ENCODE measurements at regions not wholly inside any gene's neighbourhood (a gene's known extent, or its start where the extent isn't known, plus 50 kb on each side); places are given as distances from the start of the nearest gene placed in this dataset.

DNA sequence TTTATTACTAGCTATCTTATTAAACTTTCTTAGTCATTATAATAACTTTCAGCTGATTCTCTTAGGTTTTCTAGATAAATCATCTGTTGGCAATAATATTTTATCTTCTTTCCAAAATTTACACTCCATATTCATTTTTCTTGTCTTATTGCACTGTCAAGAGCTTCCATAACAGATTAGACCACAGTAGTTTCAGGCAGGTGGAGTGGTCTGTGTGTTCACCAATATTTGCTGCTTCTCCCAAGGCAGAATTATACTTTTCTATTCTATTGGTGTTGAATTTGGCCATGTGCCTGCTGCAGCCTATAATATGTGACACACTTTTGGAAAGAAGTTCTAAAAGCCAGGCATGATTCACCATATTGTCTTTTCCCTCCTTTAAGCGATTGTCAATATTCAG, 422.8 kb downstream of the GATA3 start:
- H2AFZ ChIP-seq (ENCODE audit: low read depth, low read length, severe bottlenecking): no peak overlapping the region
- no peak for TF ChIP-seq EZH2phosphoT487 (conservative IDR thresholded peaks at IDR 0.05; ENCODE audit: low read length)

DNA sequence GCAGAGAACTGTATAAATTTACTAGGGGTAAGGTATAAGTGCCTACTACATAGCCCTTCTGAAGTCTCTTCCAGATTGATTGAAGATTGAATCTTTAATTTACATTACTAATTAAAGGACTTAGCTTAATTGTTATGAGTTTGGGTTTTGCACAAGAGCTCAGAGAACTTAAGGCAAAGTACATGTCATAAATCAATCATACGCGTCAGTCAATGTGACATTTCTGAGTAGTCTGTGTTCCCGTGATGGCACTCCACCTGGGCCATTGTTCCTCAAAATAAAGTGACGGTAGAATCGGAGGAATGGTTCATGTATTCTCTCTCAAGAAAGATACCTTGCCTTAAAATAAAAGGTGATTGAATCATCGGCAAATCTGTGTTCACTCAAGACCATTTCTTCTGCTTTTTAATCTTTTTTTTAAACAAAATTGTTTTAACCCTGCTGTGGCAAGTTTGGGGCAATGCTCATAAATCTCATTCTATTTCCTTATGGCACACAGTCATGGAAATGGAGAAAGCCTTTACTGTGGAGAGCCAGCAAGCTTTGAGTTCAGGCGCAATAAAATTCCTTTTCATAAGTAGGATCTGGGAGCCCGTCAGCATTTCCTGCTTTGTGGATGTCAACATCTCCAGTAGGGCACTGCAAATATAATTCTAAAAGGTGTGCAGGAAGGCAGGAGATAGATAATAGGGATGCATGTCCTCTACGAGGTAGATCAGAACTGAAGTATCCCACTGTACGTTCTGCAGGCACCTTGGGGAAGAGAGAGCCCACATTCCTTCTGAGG, 427.4 kb downstream of the GATA3 start:
- no peaks in the 10 kb centered on the region for H3F3A ChIP-seq (ENCODE audit: insufficient read depth)
- no peak overlapping the region for H2AFZ ChIP-seq (ENCODE audit: low read depth, low read length, severe bottlenecking)
- H3K4me2 ChIP-seq (ENCODE audit: low read depth, low read length, poor library complexity, severe bottlenecking): no peak overlapping the region
- no peak overlapping the region for H3K9ac ChIP-seq (ENCODE audit: low read length)
- no peaks in the 10 kb centered on the region for H3K36me3 ChIP-seq (ENCODE audit: low read length)
- H4K20me1 ChIP-seq (ENCODE audit: low read depth, low read length): no peaks in the 10 kb centered on the region
- H3K9me3 ChIP-seq (ENCODE audit: insufficient read depth, low read length): no peaks in the 10 kb centered on the region
- no peak overlapping the region for H3K27ac ChIP-seq (ENCODE audit: low read depth, low read length)
- H3K27me3 ChIP-seq (ENCODE audit: low read length): no peaks in the 10 kb centered on the region
- TF ChIP-seq, protein P1, sequence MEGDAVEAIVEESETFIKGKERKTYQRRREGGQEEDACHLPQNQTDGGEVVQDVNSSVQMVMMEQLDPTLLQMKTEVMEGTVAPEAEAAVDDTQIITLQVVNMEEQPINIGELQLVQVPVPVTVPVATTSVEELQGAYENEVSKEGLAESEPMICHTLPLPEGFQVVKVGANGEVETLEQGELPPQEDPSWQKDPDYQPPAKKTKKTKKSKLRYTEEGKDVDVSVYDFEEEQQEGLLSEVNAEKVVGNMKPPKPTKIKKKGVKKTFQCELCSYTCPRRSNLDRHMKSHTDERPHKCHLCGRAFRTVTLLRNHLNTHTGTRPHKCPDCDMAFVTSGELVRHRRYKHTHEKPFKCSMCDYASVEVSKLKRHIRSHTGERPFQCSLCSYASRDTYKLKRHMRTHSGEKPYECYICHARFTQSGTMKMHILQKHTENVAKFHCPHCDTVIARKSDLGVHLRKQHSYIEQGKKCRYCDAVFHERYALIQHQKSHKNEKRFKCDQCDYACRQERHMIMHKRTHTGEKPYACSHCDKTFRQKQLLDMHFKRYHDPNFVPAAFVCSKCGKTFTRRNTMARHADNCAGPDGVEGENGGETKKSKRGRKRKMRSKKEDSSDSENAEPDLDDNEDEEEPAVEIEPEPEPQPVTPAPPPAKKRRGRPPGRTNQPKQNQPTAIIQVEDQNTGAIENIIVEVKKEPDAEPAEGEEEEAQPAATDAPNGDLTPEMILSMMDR (IDR thresholded peaks at IDR 0.05; ENCODE audit: insufficient read depth, low read length, poor library complexity, severe bottlenecking): no peak
- no peak for TF ChIP-seq EZH2phosphoT487 (conservative IDR thresholded peaks at IDR 0.05; ENCODE audit: low read length)
- H3K9me2 ChIP-seq (replicated peaks; ENCODE audit: insufficient read depth, low read length): no peaks in the 10 kb centered on the region
- H3K79me2 ChIP-seq (ENCODE audit: insufficient read depth, low read length): no peaks in the 10 kb centered on the region
- H3K4me3 ChIP-seq (ENCODE audit: insufficient read depth, low read length, poor library complexity, severe bottlenecking): no peak overlapping the region

More for the DNA sequence above, 422.8 kb downstream of the GATA3 start:
- H3K27ac ChIP-seq (ENCODE audit: low read depth, low read length): no peak overlapping the region
- H3K4me2 ChIP-seq (ENCODE audit: low read depth, low read length, poor library complexity, severe bottlenecking): no peak overlapping the region
- H3K36me3 ChIP-seq (ENCODE audit: low read length): no peaks in the 10 kb centered on the region
- no peaks in the 10 kb centered on the region for H3K9me2 ChIP-seq (replicated peaks; ENCODE audit: insufficient read depth, low read length)
- H3F3A ChIP-seq (ENCODE audit: insufficient read depth): no peaks in the 10 kb centered on the region
- no peaks in the 10 kb centered on the region for H3K9me3 ChIP-seq (ENCODE audit: insufficient read depth, low read length)
- no peaks in the 10 kb centered on the region for H4K20me1 ChIP-seq (ENCODE audit: low read depth, low read length)
- no peaks in the 10 kb centered on the region for H3K79me2 ChIP-seq (ENCODE audit: insufficient read depth, low read length)
- H3K4me3 ChIP-seq (ENCODE audit: insufficient read depth, low read length, poor library complexity, severe bottlenecking): no peak overlapping the region
- no peak overlapping the region for H3K9ac ChIP-seq (ENCODE audit: low read length)
- H3K27me3 ChIP-seq (ENCODE audit: low read length): no peaks in the 10 kb centered on the region

DNA sequence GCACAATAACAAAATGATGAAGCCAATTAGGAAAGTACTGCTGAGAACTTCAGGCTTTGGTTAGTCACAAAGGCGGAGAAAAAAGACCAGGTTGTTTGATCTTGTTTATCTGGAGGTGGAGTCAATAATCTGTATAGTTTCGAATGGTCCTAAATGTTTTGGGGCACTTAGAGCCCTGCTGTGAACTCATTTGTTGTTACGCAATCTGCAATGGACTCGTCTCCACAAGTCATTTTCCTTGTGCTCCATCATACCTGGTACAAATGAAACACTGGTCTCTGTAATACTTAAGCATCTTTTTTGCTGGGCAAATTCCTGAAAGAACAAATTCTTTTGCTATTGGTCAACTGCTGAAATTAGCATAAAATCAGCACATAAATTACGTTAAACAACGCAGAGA, 430.5 kb downstream of the GATA3 start:
- Histone ChIP-seq H3K27me3 (ENCODE audit: low read length) (no peaks in the 10 kb centered on the region), H3K79me2 (ENCODE audit: insufficient read depth, low read length) (no peaks in the 10 kb centered on the region), H3K9ac (ENCODE audit: low read length) (no peak overlapping the region), H3K9me3 (ENCODE audit: insufficient read depth, low read length) (no peaks in the 10 kb centered on the region), H3F3A (ENCODE audit: insufficient read depth) (no peaks in the 10 kb centered on the region), H4K20me1 (ENCODE audit: low read depth, low read length) (no peaks in the 10 kb centered on the region), H3K4me2 (ENCODE audit: low read depth, low read length, poor library complexity, severe bottlenecking) (no peak overlapping the region), H2AFZ (ENCODE audit: low read depth, low read length, severe bottlenecking) (no peak overlapping the region), H3K27ac (ENCODE audit: low read depth, low read length) (no peak overlapping the region), H3K4me3 (ENCODE audit: insufficient read depth, low read length, poor library complexity, severe bottlenecking) (no peak overlapping the region), H3K9me2 (replicated peaks; ENCODE audit: insufficient read depth, low read length) (no peaks in the 10 kb centered on the region), H3K36me3 (ENCODE audit: low read length) (no peaks in the 10 kb centered on the region)
- TF ChIP-seq, protein P1 (IDR thresholded peaks at IDR 0.05; ENCODE audit: insufficient read depth, low read length, poor library complexity, severe bottlenecking): no peak
- TF ChIP-seq EZH2phosphoT487 (conservative IDR thresholded peaks at IDR 0.05; ENCODE audit: low read length): no peak

DNA sequence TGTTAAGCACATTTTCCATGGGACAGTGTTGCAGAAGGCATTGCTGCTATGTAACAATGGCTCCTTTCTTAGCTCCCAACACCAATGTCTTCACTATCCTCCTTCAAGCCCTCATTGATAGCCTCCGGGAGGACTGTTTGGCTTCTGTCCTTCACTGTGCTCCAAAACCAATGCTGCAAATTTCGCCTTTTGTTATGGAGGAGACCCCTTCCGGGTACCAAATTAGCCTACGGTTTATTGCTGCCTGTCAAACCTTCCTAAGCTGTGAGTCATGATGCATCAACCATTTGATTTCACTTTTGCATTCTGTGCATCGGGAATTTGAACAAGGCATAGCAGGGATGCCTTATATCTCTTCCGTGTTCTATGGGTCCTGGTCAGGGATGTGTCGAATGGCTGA, 432.9 kb downstream of the GATA3 start:
- H3F3A ChIP-seq (ENCODE audit: insufficient read depth): no peaks in the 10 kb centered on the region
- H4K20me1 ChIP-seq (ENCODE audit: low read depth, low read length): no peaks in the 10 kb centered on the region
- H3K9me3 ChIP-seq (ENCODE audit: insufficient read depth, low read length): no peaks in the 10 kb centered on the region
- H3K27me3 ChIP-seq (ENCODE audit: low read length): no peaks in the 10 kb centered on the region
- no peak overlapping the region for H3K27ac ChIP-seq (ENCODE audit: low read depth, low read length)
- no peak for TF ChIP-seq EZH2phosphoT487 (conservative IDR thresholded peaks at IDR 0.05; ENCODE audit: low read length)
- TF ChIP-seq, protein P1 (IDR thresholded peaks at IDR 0.05; ENCODE audit: insufficient read depth, low read length, poor library complexity, severe bottlenecking): no peak
- no peaks in the 10 kb centered on the region for H3K36me3 ChIP-seq (ENCODE audit: low read length)
- H2AFZ ChIP-seq (ENCODE audit: low read depth, low read length, severe bottlenecking): no peak overlapping the region
- no peaks in the 10 kb centered on the region for H3K9me2 ChIP-seq (replicated peaks; ENCODE audit: insufficient read depth, low read length)
- no peaks in the 10 kb centered on the region for H3K79me2 ChIP-seq (ENCODE audit: insufficient read depth, low read length)
- H3K4me2 ChIP-seq (ENCODE audit: low read depth, low read length, poor library complexity, severe bottlenecking): no peak overlapping the region
- H3K4me3 ChIP-seq (ENCODE audit: insufficient read depth, low read length, poor library complexity, severe bottlenecking): no peak overlapping the region
- H3K9ac ChIP-seq (ENCODE audit: low read length): no peak overlapping the region
